ENCODE measurements at regions not wholly inside any gene's neighbourhood (a gene's known extent, or its start where the extent isn't known, plus 50 kb on each side); places are given as distances from the start of the nearest gene placed in this dataset.

DNA sequence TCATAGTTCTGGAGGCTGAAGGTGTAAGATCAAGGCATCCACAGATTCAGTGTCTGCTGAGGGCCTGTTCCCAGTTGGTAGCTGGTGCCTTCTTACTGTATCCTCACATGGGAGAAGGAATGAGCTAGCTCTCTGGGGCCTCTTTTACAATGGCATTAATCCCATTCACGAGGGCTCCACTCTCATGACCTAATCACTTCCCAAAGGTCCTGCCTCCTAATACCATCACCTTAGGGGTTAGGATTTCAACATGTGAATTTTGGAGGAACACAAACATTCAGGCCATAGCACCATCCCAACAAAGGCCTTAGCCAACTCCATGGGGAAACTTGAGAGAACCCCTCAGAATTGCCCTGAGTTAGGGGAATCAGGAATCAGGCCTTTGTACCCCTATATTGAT lies 66.1 kb upstream of the CREB5 start:
- Mint-ChIP-seq H3K27ac (ENCODE audit: unreplicated experiment) (no peak overlapping the region), H3K27me3 (ENCODE audit: insufficient read depth, unreplicated experiment) (no peaks in the 10 kb centered on the region), H3K4me3 (ENCODE audit: unreplicated experiment) (no peak overlapping the region), H3K9me3 (ENCODE audit: unreplicated experiment) (no peaks in the 10 kb centered on the region), H3K4me1 (ENCODE audit: low read depth, unreplicated experiment) (peaks cover 14% of the 10 kb centered on the region), H3K36me3 (ENCODE audit: insufficient read depth, unreplicated experiment) (no peaks in the 10 kb centered on the region)
- no TSS peak for BruUV-seq (replicated peaks)
- H3K36me3 ChIP-seq (ENCODE audit: control insufficient read depth, insufficient read depth, low read length): no peaks in the 10 kb centered on the region
- H3K4me1 ChIP-seq: peaks cover 16% of the 10 kb centered on the region
- CTCF ChIA-PET: no interaction called here
- intact Hi-C loops (cut with micrococcal nuclease; ENCODE audit: unreplicated experiment): no loop called here
- no peaks in the 10 kb centered on the region for H3K27me3 ChIP-seq (replicated peaks; ENCODE audit: control insufficient read depth, insufficient read depth, low read length)
- no peak overlapping the region for H3K4me3 ChIP-seq (ENCODE audit: low read depth, low read length)
- no peak for DNase-seq
- H3K9me3 ChIP-seq: no peaks in the 10 kb centered on the region
- no peak for TF ChIP-seq CTCF (IDR thresholded peaks at IDR 0.05; ENCODE audit: insufficient read depth in 1 of 2, low read depth in 1 of 2, low read length in 1 of 2, severe bottlenecking in 1 of 2, unreplicated experiment in 1 of 2)
- POLR2A ChIA-PET: no interaction called here

GRCh38 chr7:28346676-28347363 lies 65.5 kb upstream of the CREB5 start:
- intact Hi-C loops (cut with micrococcal nuclease; ENCODE audit: unreplicated experiment): no loop called here
- H3K4me1 ChIP-seq: peaks cover 20% of the 10 kb centered on the region
- DNase-seq: no peak
- H3K27ac Mint-ChIP-seq (ENCODE audit: unreplicated experiment): no peak overlapping the region
- POLR2A ChIA-PET: no interaction called here
- CTCF ChIA-PET: no interaction called here
- no peak overlapping the region for H3K4me3 Mint-ChIP-seq (ENCODE audit: unreplicated experiment)
- no peaks in the 10 kb centered on the region for H3K27me3 ChIP-seq (replicated peaks; ENCODE audit: control insufficient read depth, insufficient read depth, low read length)
- no peaks in the 10 kb centered on the region for H3K36me3 ChIP-seq (ENCODE audit: control insufficient read depth, insufficient read depth, low read length)
- no peaks in the 10 kb centered on the region for H3K9me3 Mint-ChIP-seq (ENCODE audit: unreplicated experiment)
- H3K4me1 Mint-ChIP-seq (ENCODE audit: low read depth, unreplicated experiment): peaks cover 19% of the 10 kb centered on the region
- no peaks in the 10 kb centered on the region for H3K27me3 Mint-ChIP-seq (ENCODE audit: insufficient read depth, unreplicated experiment)
- no peaks in the 10 kb centered on the region for H3K9me3 ChIP-seq
- no peaks in the 10 kb centered on the region for H3K36me3 Mint-ChIP-seq (ENCODE audit: insufficient read depth, unreplicated experiment)
- TF ChIP-seq CTCF (IDR thresholded peaks at IDR 0.05; ENCODE audit: insufficient read depth in 1 of 2, low read depth in 1 of 2, low read length in 1 of 2, severe bottlenecking in 1 of 2, unreplicated experiment in 1 of 2): no peak
- BruUV-seq (replicated peaks): no TSS peak
- no peak overlapping the region for H3K4me3 ChIP-seq (ENCODE audit: low read depth, low read length)

DNA sequence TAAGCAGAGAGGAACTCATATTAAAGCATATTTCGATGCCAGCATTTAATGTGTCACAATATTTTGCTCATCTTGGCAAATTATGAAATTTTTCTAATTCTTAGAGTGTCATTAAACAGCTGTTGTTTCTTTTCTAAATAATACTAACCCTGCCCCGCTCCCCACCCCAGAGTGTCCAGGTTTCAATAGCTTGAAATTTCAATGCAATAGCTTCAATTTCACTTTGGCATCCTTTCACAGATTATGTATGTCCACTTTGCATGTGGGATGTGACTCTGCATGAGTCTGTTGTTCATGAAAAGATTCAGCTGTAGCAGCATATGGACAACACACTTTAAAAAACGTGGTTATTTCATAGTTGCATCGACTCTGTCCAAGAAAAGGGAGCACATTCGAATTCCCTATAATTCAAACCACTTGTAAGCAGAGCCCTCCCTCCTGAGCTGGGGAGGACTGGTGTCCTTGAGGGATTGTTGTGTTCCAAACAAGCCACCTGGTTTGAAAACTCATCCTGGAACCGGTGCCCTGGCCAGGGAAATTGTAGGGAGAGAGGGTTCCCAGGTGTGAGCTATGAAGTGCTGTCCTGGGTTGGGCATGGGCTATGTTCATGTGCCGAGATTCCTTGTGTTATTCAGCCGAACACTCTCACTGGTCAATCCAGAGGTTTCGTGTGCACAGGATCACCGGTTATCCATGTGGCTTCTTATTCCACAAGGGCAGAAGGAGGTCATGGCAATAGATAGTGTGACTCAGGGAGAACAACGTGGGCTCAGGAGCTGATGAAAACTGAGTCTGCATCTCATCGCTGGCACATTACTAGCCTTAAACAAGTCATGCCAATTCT lies 64.6 kb upstream of the CREB5 start:
- no peaks in the 10 kb centered on the region for H3K9me3 Mint-ChIP-seq (ENCODE audit: unreplicated experiment)
- H3K4me1 Mint-ChIP-seq (ENCODE audit: low read depth, unreplicated experiment): peaks cover 19% of the 10 kb centered on the region
- POLR2A ChIA-PET: no interaction called here
- H3K9me3 ChIP-seq: no peaks in the 10 kb centered on the region
- no peak overlapping the region for H3K4me3 ChIP-seq (ENCODE audit: low read depth, low read length)
- no peak overlapping the region for H3K27ac Mint-ChIP-seq (ENCODE audit: unreplicated experiment)
- no peaks in the 10 kb centered on the region for H3K27me3 ChIP-seq (replicated peaks; ENCODE audit: control insufficient read depth, insufficient read depth, low read length)
- no peak for TF ChIP-seq CTCF (IDR thresholded peaks at IDR 0.05; ENCODE audit: insufficient read depth in 1 of 2, low read depth in 1 of 2, low read length in 1 of 2, severe bottlenecking in 1 of 2, unreplicated experiment in 1 of 2)
- CTCF ChIA-PET: no interaction called here
- DNase-seq: no peak
- peaks cover 20% of the 10 kb centered on the region for H3K4me1 ChIP-seq
- H3K27me3 Mint-ChIP-seq (ENCODE audit: insufficient read depth, unreplicated experiment): no peaks in the 10 kb centered on the region
- no peak overlapping the region for H3K4me3 Mint-ChIP-seq (ENCODE audit: unreplicated experiment)
- no peaks in the 10 kb centered on the region for H3K36me3 Mint-ChIP-seq (ENCODE audit: insufficient read depth, unreplicated experiment)
- no peaks in the 10 kb centered on the region for H3K36me3 ChIP-seq (ENCODE audit: control insufficient read depth, insufficient read depth, low read length)
- intact Hi-C loops (cut with micrococcal nuclease; ENCODE audit: unreplicated experiment): no loop called here
- BruUV-seq (replicated peaks): no TSS peak
